Prostate gland (tissue), 2 donors: ENCODE measurements at regions not wholly inside any gene's neighbourhood (a gene's known extent, or its start where the extent isn't known, plus 50 kb on each side); places are given as distances from the start of the nearest gene placed in this dataset.

Experiments
- DNase-seq: peaks from one replicate; pipeline ENCODE4 v3.0.0-alpha.2; 2019; ENCODE audit warnings: low spot score
- H3K27ac ChIP-seq, 2 donors: fragments of 200-600 bp; sonication (generic); 2 replicates each; pipeline ENCODE4 v1.5.1; 2017 to 2019
- H3K27me3 ChIP-seq: fragments of 200-600 bp; sonication (generic); replicated peaks from 2 replicates; pipeline ENCODE4 v1.5.1; 2019; ENCODE audit not compliant: insufficient read depth
- H3K36me3 ChIP-seq, 2 donors: fragments of 200-600 bp; sonication (generic); 1 replicate in 1 of 2; 2 replicates in 1 of 2; pipeline versions ENCODE4 v1.5.1 to v1.8.1; 2017 to 2019
- H3K4me1 ChIP-seq: fragments of 200-600 bp; sonication (generic); replicated peaks from 2 replicates; pipeline ENCODE4 v1.5.1; 2019
- H3K4me3 ChIP-seq, 2 donors: fragments of 200-600 bp; sonication (generic); 2 replicates each; pipeline ENCODE4 v1.5.1; 2017 to 2019
- H3K9me3 ChIP-seq: fragments of 200-600 bp; sonication (generic); 2 replicates; pipeline ENCODE4 v1.5.1; 2017
- CTCF ChIP-seq, 4 experiments: fragments of 200-600 bp in 2 of 4; fragments of 450-650 bp in 2 of 4; sonication (generic) in 2 of 4; IDR thresholded peaks; 1 replicate in 3 of 4; 2 replicates in 1 of 4; pipeline ENCODE4 v1.5.1; 2016 to 2019; ENCODE audit warnings: antibody characterized with exemption in 4 of 4, mild to moderate bottlenecking in 2 of 4, moderate library complexity in 2 of 4
- POLR2A ChIP-seq: fragments of 450-650 bp; IDR thresholded peaks from one replicate; pipeline ENCODE4 v1.6.1; 2016; ENCODE audit warnings: antibody characterized with exemption, mild to moderate bottlenecking
- POLR2AphosphoS5 ChIP-seq: sonication (generic); formaldehyde crosslinking; IDR thresholded peaks from one replicate; pipeline ENCODE4 v1.6.1; 2017; ENCODE audit warnings: antibody characterized with exemption
- WGBS: methylation state at CpG from one replicate; pipeline ENCODE4 v1.1.5; 2018; 5-methylcytosine and 5-hydroxymethylcytosine counted together
- intact Hi-C: fragments of 100-400 bp; cut with DNase I; formaldehyde crosslinking; loops from one replicate; pipeline ENCODE4 v1.14.2; 2022

DNA sequence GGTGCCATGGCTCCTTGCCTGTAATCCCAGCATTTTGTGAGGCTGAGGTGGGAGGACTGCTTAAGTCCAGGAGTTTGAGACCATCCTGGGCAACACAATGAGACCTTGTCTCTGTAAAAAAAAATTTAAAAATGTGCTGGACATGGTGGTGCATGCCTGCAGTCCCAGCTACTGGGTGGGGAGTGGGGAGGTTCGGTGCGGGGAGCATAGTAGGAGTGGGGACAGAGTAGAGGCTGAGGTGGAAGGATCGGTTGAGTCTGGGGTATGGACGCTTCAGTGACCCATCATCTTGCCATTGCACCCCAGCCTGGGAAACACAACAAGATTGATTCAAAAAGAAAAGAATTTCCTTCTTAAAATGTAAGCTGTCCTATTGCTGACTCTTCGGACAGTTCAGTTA lies 1490.0 kb upstream of the GBE1 start:
- Histone ChIP-seq H3K4me1 (no peaks in the 10 kb centered on the region), H3K27ac (no peak overlapping the region), H3K9me3 (no peaks in the 10 kb centered on the region), H3K4me3 (no peak overlapping the region), H3K36me3 (no peaks in the 10 kb centered on the region), H3K27me3 (no peaks in the 10 kb centered on the region)
- WGBS = 91% methylated on average over 5 of the region's 5 CpGs
- TF ChIP-seq POLR2A (no peak), CTCF (IDR thresholded peaks at IDR 0.05) (no peak)
- intact Hi-C loops = no loop called here
- no peak for DNase-seq

DNA sequence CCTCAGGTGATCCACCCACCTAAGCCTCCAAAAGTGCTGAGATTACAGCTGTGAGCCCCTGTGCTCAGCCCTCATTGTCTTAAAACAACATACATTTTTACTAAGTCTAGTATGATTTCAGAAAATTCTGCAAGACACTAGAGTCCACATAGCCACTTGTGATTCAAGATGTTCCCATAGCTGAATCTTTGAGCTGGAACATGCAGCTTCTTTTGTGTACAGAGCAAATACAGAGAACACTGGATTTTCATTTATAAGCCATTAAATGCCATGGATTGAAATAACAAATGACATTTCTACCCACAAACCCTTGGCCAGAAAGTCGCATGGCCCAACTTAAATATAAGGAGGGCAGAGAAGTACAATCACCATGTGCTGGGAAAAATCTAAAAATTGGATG lies 1489.2 kb upstream of the GBE1 start:
- Histone ChIP-seq H3K4me3 (no peak overlapping the region), H3K4me1 (no peaks in the 10 kb centered on the region), H3K9me3 (no peaks in the 10 kb centered on the region), H3K27me3 (no peaks in the 10 kb centered on the region), H3K36me3 (no peaks in the 10 kb centered on the region), H3K27ac (no peak overlapping the region)
- intact Hi-C loops = no loop called here
- no peak for TF ChIP-seq POLR2AphosphoS5
- no peak for DNase-seq
- 40% methylated on average over 1 of the region's 1 CpG for WGBS

- no peak for DNase-seq
- intact Hi-C loops = no loop called here
- Histone ChIP-seq H3K27me3 (no peaks in the 10 kb centered on the region), H3K36me3 (no peaks in the 10 kb centered on the region), H3K4me1 (no peaks in the 10 kb centered on the region), H3K4me3 (no peak overlapping the region), H3K9me3 (no peaks in the 10 kb centered on the region), H3K27ac (no peak overlapping the region)
- 57% methylated on average over 3 of the region's 3 CpGs for WGBS
- TF ChIP-seq POLR2AphosphoS5 = no peak
- TF ChIP-seq POLR2A = no peak
- TF ChIP-seq CTCF (IDR thresholded peaks at IDR 0.05) = no peak
Measured at GRCh38 chr3:83248454-83248853, 1487.0 kb upstream of the GBE1 start.

DNA sequence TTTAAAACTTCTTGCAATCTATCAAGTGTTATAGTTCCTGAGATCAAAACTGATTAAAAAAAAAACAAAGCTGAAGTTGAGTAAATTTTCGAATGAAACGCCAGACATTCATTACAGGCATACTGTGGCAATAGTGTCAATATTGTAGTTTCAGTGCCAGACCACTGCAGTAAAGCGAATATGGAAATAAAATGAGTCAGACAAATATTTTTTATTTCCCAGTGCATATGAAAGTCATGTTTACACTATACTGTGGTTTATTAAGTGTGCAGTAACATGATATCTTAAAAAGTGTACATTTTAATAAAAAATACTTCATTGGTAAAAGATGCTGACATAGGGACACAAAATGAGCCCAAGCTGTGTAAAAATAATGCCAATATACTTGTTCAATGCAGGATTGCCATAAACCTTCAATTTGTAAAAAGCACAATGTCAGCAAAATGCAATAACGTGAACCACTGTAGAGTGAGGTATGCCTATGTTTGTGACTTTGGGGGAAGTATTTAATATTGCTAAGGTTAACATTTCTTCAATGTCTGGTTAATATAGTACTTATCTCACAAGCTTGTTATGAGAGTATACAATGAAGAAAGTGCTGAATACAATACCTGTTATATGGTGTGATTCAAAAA lies 1473.9 kb upstream of the GBE1 start:
- Histone ChIP-seq H3K27me3 (no peaks in the 10 kb centered on the region), H3K9me3 (no peaks in the 10 kb centered on the region), H3K4me3 (no peak overlapping the region), H3K36me3 (no peaks in the 10 kb centered on the region), H3K27ac (no peak overlapping the region), H3K4me1 (no peaks in the 10 kb centered on the region)
- WGBS = 39% methylated on average over 4 of the region's 4 CpGs
- no peak for TF ChIP-seq POLR2AphosphoS5
- no peak for TF ChIP-seq POLR2A
- TF ChIP-seq CTCF (IDR thresholded peaks at IDR 0.05) = no peak
- intact Hi-C loops = no loop called here
- no peak for DNase-seq

DNA sequence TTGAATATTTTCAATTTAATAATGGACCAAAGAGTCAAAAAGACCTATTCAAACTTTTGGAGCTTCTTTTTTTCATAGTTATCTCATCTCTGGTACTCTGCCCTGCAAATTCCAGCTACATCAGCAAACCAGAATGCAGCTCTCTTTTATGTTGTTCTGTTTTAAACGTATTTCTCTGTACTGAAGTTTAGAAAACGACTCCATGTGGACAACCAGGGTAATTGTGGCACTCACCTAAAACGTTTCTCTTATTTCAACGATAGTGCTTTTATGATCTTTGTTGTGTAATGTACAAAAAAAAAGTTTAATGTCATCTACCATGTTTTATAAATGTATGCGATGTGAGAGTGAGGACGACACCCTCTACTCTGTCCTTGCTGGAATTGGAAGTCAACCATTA lies 1472.3 kb upstream of the GBE1 start:
- TF ChIP-seq POLR2A = no peak
- TF ChIP-seq POLR2AphosphoS5 = no peak
- TF ChIP-seq CTCF (IDR thresholded peaks at IDR 0.05) = no peak
- Histone ChIP-seq H3K9me3 (no peaks in the 10 kb centered on the region), H3K36me3 (no peaks in the 10 kb centered on the region), H3K4me3 (no peak overlapping the region), H3K27me3 (no peaks in the 10 kb centered on the region), H3K4me1 (no peaks in the 10 kb centered on the region), H3K27ac (no peak overlapping the region)
- intact Hi-C loops = no loop called here
- no peak for DNase-seq
- 80% methylated on average over 6 of the region's 6 CpGs for WGBS
